ENCODE measurements at regions not wholly inside any gene's neighbourhood (a gene's known extent, or its start where the extent isn't known, plus 50 kb on each side); places are given as distances from the start of the nearest gene placed in this dataset.

- Histone ChIP-seq H3K4me2 (ENCODE audit: low read length) (peak overlapping the region; percentile 79), H3K36me3 (ENCODE audit: control insufficient read depth, low read length) (peaks cover 24% of the 10 kb centered on the region), H3K27ac (ENCODE audit: low read depth, low read length) (peak overlapping the region; percentile 95), H4K20me1 (ENCODE audit: control insufficient read depth, insufficient read depth, low read depth, low read length) (no peaks in the 10 kb centered on the region), H3F3A (ENCODE audit: control insufficient read depth, insufficient read depth) (peaks cover 54% of the 10 kb centered on the region), H3K9me2 (replicated peaks; ENCODE audit: control insufficient read depth, low read length) (no peaks in the 10 kb centered on the region), H3K9me3 (ENCODE audit: control insufficient read depth, insufficient read depth, low read length) (no peaks in the 10 kb centered on the region), H3K27me3 (ENCODE audit: control insufficient read depth, low read length) (no peaks in the 10 kb centered on the region), H3K4me1 (ENCODE audit: control insufficient read depth, low read length) (peaks cover 47% of the 10 kb centered on the region), H3K4me3 (ENCODE audit: low read length) (peak overlapping the region; percentile 94), H3K79me2 (ENCODE audit: control insufficient read depth, low read length) (peaks cover 6% of the 10 kb centered on the region)
- TF ChIP-seq EZH2phosphoT487 (IDR thresholded peaks at IDR 0.05; ENCODE audit: borderline replicate concordance, low read length) (no peak), CTCF (IDR thresholded peaks at IDR 0.05; ENCODE audit: low read depth, low read length, poor library complexity, severe bottlenecking) (no peak)
These were observed 109.0 kb downstream of the HFE start for GRCh38 chr6:26195924-26196845.

- Histone ChIP-seq H4K20me1 (ENCODE audit: control insufficient read depth, insufficient read depth, low read depth, low read length) (no peaks in the 10 kb centered on the region), H3K4me1 (ENCODE audit: control insufficient read depth, low read length) (peaks cover 53% of the 10 kb centered on the region), H3K36me3 (ENCODE audit: control insufficient read depth, low read length) (peaks cover 24% of the 10 kb centered on the region), H3K27me3 (ENCODE audit: control insufficient read depth, low read length) (no peaks in the 10 kb centered on the region), H3K9me3 (ENCODE audit: control insufficient read depth, insufficient read depth, low read length) (no peaks in the 10 kb centered on the region), H3K79me2 (ENCODE audit: control insufficient read depth, low read length) (peaks cover 6% of the 10 kb centered on the region), H3K9me2 (replicated peaks; ENCODE audit: control insufficient read depth, low read length) (no peaks in the 10 kb centered on the region), H3K4me3 (ENCODE audit: low read length) (peak overlapping the region; percentile 94), H3K4me2 (ENCODE audit: low read length) (peak overlapping the region; percentile 79), H3K27ac (ENCODE audit: low read depth, low read length) (peak overlapping the region; percentile 95), H3F3A (ENCODE audit: control insufficient read depth, insufficient read depth) (peaks cover 60% of the 10 kb centered on the region)
- TF ChIP-seq CTCF (IDR thresholded peaks at IDR 0.05; ENCODE audit: low read depth, low read length, poor library complexity, severe bottlenecking) = no peak
- no peak for TF ChIP-seq EZH2phosphoT487 (IDR thresholded peaks at IDR 0.05; ENCODE audit: borderline replicate concordance, low read length)
These were observed 109.8 kb downstream of the HFE start for GRCh38 chr6:26196846-26197635.

GRCh38 chr6:26197636-26197932 is 110.4 kb downstream of the HFE start:
- TF ChIP-seq CTCF (IDR thresholded peaks at IDR 0.05; ENCODE audit: low read depth, low read length, poor library complexity, severe bottlenecking) (no peak), EZH2phosphoT487 (IDR thresholded peaks at IDR 0.05; ENCODE audit: borderline replicate concordance, low read length) (no peak)
- peak overlapping the region; percentile 94 for H3K4me3 ChIP-seq (ENCODE audit: low read length)
- no peaks in the 10 kb centered on the region for H3K9me3 ChIP-seq (ENCODE audit: control insufficient read depth, insufficient read depth, low read length)
- no peaks in the 10 kb centered on the region for H4K20me1 ChIP-seq (ENCODE audit: control insufficient read depth, insufficient read depth, low read depth, low read length)
- H3K9me2 ChIP-seq (replicated peaks; ENCODE audit: control insufficient read depth, low read length) = no peaks in the 10 kb centered on the region
- H3K4me1 ChIP-seq (ENCODE audit: control insufficient read depth, low read length) = peaks cover 57% of the 10 kb centered on the region
- peak overlapping the region; percentile 79 for H3K4me2 ChIP-seq (ENCODE audit: low read length)
- H3K79me2 ChIP-seq (ENCODE audit: control insufficient read depth, low read length) = peaks cover 6% of the 10 kb centered on the region
- no peaks in the 10 kb centered on the region for H3K27me3 ChIP-seq (ENCODE audit: control insufficient read depth, low read length)
- peak overlapping the region; percentile 95 for H3K27ac ChIP-seq (ENCODE audit: low read depth, low read length)
- H3K36me3 ChIP-seq (ENCODE audit: control insufficient read depth, low read length) = peaks cover 24% of the 10 kb centered on the region
- peaks cover 60% of the 10 kb centered on the region for H3F3A ChIP-seq (ENCODE audit: control insufficient read depth, insufficient read depth)
